Hematopoietic multipotent progenitor cell (in vitro differentiated cells): ENCODE measurements at regions not wholly inside any gene's neighbourhood (a gene's known extent, or its start where the extent isn't known, plus 50 kb on each side); places are given as distances from the start of the nearest gene placed in this dataset.

Source experiments
- DNase-seq, 3 donors: peaks; one replicate each; pipeline ENCODE4 v3.0.0-alpha.2; 2011 to 2015; ENCODE audit warnings: low read depth in 2 of 3, low spot score in 2 of 3

DNA sequence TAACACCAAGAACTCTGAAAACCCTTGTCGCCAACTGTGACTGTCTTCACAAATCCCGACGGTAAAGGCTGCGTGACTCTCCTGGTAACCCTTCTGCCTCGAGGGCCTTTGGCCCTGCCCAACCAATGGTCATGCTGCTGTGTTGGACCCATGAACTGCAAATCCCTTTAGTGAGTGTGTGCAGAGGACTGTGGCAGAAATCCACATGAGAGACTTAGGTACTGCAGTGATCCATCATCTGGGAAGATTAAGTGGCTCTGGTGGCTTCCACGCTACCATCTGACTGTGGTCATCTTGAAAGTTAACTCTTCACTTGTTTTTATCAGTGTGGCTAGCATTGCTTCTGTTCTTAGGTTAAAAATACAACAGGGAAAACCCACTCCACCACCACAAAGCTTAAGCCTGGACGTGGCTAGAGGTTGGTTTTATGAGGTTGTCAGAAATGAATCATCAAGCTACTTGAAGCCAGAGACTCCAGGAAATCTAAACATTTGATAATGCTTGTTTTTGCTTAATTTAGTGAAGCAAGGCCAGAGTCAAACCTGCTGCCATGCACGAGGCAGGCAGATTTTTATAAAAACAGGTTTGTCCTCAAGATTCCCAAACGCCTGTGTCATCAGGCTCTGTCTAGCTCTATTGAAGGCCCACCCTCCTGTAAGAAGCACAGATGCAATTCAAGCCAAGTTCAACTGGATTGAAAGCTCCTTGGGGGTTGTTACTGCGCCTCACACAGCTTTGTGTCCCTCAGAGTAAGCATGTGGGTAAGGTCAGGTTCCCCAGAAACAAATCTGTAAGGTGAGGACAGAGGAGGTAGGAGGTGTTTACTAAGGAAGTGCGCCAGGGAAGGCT is 52.7 kb upstream of the ERCC6L2 start:
- DNase-seq, result no peak

- DNase-seq, result no peak
Observed at GRCh38 chr9:95822015-95822414, 53.5 kb upstream of the ERCC6L2 start.

DNA sequence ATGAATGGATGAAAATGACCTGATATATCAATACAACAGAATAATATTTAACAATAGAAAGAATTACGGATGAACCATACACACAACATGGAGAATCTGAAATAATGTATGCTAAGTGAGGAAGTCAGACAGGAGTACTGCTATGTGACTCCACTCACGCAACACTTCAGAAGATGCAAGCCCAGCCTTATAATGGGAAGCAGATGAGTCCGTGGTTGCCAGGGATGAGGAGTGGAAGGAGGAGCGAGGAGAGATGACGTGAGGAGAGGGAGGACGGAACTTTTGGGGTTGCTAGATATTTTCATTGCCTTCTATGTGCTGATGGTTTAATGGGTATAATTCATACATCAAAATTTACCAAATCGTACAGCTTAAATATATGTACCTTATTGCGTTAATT is 55.4 kb upstream of the ERCC6L2 start:
- no peak for DNase-seq

DNA sequence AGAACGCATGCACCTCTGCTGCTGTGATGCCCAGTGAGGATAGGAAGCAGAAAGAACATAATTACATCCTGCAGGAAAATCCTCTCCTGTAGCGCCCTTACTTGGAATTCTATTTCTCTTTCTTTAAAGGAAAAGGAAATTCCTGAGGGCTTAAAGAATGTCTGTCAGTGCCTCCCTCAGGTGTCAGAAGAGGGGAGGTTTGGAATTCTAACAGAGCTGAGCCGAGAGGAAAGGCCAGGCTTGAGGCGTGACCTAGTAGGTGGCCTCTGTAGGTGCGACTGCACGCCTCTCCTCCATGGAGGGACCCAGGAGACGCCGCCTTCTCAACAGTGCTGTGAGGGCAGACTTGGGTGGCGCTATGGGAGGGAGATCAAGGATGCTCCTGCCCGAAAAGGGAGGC is 55.9 kb upstream of the ERCC6L2 start:
- DNase-seq, result no peak

DNA sequence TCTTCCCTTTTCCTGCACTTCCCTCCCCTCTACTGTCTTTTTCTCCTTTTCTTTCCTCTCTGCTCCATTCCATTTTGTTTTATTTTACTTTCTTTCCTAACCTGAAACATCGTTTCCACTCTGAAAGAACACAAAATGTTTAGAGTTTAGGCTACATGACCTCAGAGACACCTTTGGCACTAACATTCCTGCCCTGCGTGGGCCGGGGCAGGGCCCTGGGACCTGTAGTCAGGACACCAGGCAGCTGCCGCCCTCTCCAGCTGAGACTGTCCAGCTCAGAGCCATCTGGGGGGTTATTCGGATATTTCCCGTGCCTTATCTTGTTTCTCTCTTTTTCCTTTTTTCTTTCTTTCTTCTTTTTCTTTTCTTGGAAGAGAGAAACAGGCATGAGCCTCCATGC is 58.3 kb upstream of the ERCC6L2 start:
- no peak for DNase-seq

DNA sequence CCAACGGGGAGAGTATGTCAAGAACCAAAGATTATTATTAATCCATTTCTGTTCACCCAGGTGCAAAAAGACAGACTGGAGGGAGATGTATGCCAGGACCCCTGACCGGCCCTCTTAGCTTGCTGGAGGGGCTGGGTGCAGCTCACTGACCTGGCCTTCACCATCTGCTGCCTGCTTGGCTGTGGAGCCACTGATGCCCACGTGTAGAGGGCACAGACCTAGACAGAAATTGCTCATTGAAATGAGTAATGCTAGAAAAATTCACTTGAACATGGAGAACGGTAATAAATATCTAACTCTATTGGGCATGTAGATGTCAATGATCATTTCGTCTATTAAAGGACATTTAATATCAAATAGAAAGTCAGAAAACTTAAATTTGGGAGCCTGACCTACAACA is 58.8 kb upstream of the ERCC6L2 start:
- DNase-seq, result no peak

GRCh38 chr9:95815961-95816360 is 59.5 kb upstream of the ERCC6L2 start:
- no peak for DNase-seq

DNA sequence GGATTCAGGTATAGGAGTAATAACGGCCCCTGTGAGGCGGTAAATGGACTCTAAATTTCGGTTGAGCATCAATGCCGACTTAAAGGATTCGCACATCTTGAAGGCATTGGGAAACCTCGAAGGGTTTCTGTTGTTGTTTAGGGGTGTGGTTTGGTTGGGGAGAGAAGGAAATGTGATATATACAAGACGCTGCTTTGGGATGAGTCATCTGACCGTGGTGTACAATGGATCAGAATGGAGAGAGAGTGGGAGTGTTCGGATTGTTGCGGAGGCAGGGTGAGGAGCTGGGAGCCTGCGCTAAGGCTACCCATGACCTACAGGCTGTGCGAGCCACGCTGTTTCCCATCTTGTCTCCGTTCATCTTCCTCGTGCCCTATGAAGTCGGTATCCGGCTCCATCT is 60.4 kb upstream of the ERCC6L2 start:
- no peak for DNase-seq

GRCh38 chr9:95813923-95814322 is 61.6 kb upstream of the ERCC6L2 start:
- no peak for DNase-seq

GRCh38 chr9:95810814-95811213 is 64.7 kb upstream of the ERCC6L2 start:
- DNase-seq, result no peak

DNA sequence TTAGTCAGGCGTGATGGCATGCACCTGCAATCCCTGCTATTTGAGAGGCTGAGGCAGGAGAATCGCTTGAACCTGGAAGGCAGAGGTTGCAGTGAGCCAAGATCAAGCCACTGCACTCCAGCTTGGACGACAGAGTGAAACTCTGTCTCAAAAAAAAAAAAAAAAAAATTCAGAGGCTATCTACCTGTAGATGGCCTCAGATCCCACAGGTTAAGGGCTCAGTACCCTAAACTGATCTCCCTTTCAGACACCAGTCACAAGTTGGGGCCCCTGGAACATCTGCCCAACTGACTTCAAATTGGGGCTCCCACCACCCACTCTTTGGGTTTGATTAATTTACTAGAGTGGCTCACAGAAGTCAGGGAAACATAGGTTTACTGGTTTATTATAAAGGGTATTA is 65.4 kb upstream of the ERCC6L2 start:
- DNase-seq, result no peak

GRCh38 chr9:95809686-95810085 is 65.8 kb upstream of the ERCC6L2 start:
- DNase-seq, result no peak

DNA sequence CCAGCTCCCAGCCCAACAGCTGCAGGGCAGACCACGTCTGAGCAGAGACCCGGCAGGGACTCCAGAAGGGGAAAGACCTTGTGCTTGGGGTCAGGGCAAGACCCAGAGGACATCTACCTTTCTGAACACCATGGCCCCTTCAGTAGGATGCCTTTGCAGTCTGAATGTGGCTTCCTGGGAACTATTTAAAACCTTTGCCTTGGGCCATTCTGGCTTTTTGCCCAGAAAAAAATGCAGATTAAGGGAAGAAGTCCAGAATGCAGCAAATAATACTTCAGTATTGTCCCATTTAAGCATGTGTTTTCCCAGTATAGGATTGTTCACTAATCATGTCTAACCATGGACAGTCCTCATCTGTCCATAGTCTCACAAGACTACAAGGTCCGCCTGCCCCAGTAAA is 67.5 kb upstream of the ERCC6L2 start:
- DNase-seq, result no peak

DNA sequence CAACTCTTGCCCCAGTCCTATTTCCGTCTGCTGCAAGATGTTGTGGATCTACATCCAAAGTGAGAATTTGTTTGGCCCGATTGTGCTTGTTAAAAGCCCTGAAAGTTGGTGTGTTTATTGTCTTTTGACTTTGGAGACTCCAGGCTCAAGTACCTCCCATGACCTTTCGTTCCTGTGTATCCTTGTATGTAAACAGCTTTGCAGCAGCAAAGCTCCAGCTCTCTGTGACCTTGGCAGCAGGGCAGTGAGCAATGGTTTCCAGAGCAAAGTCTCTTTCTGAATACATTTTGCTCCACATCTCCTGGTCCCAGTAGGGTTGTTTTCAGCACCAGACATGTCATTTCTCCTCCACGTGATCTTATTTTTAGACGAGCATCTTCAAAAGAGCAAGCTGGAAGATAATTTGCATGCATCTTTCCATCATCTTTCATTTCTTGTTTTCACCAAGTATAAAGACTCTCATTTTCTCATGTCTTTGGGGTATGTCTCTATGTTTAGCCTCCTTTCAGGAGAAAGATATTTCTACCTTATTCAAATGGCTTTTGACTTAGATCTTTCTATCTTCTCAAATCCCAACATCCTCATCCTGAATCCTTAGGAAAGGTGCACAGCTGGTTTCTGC is 68.1 kb upstream of the ERCC6L2 start:
- no peak for DNase-seq

- DNase-seq, result no peak
Observed at GRCh38 chr9:95803197-95803596, 72.3 kb upstream of the ERCC6L2 start.

DNA sequence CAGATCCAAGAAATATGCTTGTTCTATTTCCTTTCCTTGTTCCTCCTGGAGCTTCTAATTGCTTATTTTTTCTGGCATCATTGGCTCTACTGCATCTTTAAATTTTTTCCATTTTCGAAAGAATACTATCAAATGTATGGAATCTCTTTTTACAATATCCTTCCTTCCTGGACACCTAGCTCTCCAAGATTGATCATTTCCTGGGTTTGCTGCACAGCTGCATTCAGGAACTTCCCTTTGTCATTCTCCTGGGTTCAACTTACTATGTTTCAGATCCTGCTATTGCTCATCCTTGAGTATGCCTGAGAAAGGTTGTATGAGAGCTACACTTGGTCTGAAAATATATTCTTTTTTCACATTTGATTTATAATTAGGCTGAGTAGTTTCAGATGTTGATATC is 73.7 kb upstream of the ERCC6L2 start:
- DNase-seq, result no peak

- no peak for DNase-seq
Observed at GRCh38 chr9:95796029-95796428, 79.5 kb upstream of the ERCC6L2 start.

GRCh38 chr9:95793924-95794828 is 81.3 kb upstream of the ERCC6L2 start:
- no peak for DNase-seq

- DNase-seq, result no peak
Observed at GRCh38 chr9:95791695-95792094, 83.8 kb upstream of the ERCC6L2 start.

- DNase-seq, result no peak
Observed at GRCh38 chr9:95791286-95791685, 84.2 kb upstream of the ERCC6L2 start.

DNA sequence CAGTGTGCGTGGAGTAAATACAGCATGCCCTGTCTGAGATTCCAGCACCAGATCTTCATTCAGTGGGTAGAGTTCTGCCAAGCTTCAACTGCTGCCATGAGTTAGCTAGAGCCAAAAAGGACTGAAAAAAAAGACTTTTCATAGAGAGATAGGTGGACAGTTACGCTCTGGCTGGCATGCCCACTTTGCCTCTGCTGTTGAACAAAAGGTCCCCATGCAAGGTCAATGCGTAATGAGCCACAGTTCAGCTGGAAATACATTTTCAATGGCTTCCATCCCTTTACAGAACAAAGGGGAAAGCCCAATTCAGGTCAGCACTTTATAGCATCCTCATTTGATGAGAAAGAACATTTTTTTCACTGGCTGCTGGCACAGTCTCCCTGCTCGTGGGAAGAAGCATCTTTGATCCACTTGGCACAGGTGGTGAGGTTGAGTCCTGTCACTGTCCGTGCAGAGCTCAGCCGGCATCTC is 86.9 kb upstream of the ERCC6L2 start:
- DNase-seq, result no peak
